ENCODE measurements at regions not wholly inside any gene's neighbourhood (a gene's known extent, or its start where the extent isn't known, plus 50 kb on each side); places are given as distances from the start of the nearest gene placed in this dataset.

DNA sequence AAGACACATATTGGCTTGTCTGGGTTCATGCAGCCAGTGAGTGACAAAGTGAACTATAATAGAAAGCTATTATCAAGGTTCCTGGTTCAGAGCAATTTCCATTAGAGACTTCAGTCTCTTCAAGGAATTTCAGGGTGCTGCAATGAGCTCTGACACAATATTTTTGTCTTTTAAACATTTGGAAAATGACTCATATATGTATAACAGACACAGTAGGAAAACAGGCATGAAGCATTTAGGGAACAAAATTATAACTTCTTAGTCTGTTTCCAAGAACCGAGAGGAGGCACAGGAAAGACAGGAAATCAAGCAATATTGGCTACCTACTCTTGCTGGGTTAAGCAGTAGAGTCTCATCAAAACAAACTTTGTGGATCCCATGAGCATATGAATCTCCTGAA lies 170.4 kb downstream of the PTPRC start:
- peaks cover 0 to 1% of the 10 kb centered on the region in 2 donors for H3K27me3 Mint-ChIP-seq
- H3K4me3 Mint-ChIP-seq = no peak overlapping the region
- intact Hi-C loops (cut with micrococcal nuclease) = no loop called here
- no peaks in the 10 kb centered on the region for H3K4me1 ChIP-seq (ENCODE audit: insufficient read depth, low read length)
- peaks cover 0 to 22% (median 15%) of the 10 kb centered on the region in 8 donors for H3K9me3 Mint-ChIP-seq
- H3K27ac ChIP-seq (ENCODE audit: low read depth, low read length) = no peak overlapping the region
- no peaks in the 10 kb centered on the region for H3K27me3 ChIP-seq (ENCODE audit: insufficient read depth, low read length)
- ChIA-PET POLR2A (ENCODE audit: partially characterized antibody) (no interaction called here), CTCF (ENCODE audit: partially characterized antibody) (no interaction called here)
- no peak for DNase-seq
- no peak overlapping the region for H3K27ac Mint-ChIP-seq
- H3K4me1 Mint-ChIP-seq = no peaks in the 10 kb centered on the region
- H3K4me3 ChIP-seq (ENCODE audit: low read length in 2 of 2) = no peak overlapping the region
- H3K36me3 Mint-ChIP-seq = peaks cover 0 to 2% of the 10 kb centered on the region in 2 donors
- H3K9me3 ChIP-seq (ENCODE audit: control insufficient read depth in 1 of 2, low read length in 2 of 2) = no peaks in the 10 kb centered on the region
- no peaks in the 10 kb centered on the region for H3K36me3 ChIP-seq (ENCODE audit: insufficient read depth, low read length)

DNA sequence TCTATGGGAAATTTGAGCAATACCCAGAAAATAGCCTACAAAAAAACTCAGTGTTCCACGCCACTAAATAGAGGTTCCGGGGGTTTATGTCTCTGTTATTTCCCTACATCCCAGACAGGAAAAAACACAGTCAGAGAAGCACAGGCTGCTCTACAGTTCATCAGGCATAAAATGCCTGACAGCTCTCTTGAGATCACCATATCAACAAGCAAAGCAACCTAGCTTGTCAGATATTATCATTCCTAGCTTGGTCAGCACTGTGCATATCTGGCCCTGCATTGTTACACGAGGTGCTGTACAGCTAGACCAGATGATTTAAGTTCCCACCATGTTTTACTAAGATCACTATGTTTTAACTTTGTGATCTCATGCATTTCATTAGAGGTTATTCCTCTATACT lies 172.6 kb downstream of the PTPRC start:
- no peaks in the 10 kb centered on the region for H3K4me1 Mint-ChIP-seq
- ChIA-PET CTCF (ENCODE audit: partially characterized antibody) (no interaction called here), POLR2A (ENCODE audit: partially characterized antibody) (no interaction called here)
- no peaks in the 10 kb centered on the region for H3K27me3 ChIP-seq (ENCODE audit: insufficient read depth, low read length)
- no peak for DNase-seq
- peaks cover 0 to 1% of the 10 kb centered on the region in 2 donors for H3K27me3 Mint-ChIP-seq
- H3K27ac Mint-ChIP-seq = no peak overlapping the region
- no peaks in the 10 kb centered on the region for H3K36me3 ChIP-seq (ENCODE audit: insufficient read depth, low read length)
- H3K27ac ChIP-seq (ENCODE audit: low read depth, low read length) = no peak overlapping the region
- no peaks in the 10 kb centered on the region for H3K9me3 ChIP-seq (ENCODE audit: control insufficient read depth in 1 of 2, low read length in 2 of 2)
- intact Hi-C loops (cut with micrococcal nuclease) = no loop called here
- no peak overlapping the region for H3K4me3 Mint-ChIP-seq
- no peak overlapping the region for H3K4me3 ChIP-seq (ENCODE audit: low read length in 2 of 2)
- H3K9me3 Mint-ChIP-seq = peaks cover 0 to 39% (median 29%) of the 10 kb centered on the region in 8 donors
- no peaks in the 10 kb centered on the region for H3K4me1 ChIP-seq (ENCODE audit: insufficient read depth, low read length)
- H3K36me3 Mint-ChIP-seq = peaks cover 0 to 2% of the 10 kb centered on the region in 2 donors

DNA sequence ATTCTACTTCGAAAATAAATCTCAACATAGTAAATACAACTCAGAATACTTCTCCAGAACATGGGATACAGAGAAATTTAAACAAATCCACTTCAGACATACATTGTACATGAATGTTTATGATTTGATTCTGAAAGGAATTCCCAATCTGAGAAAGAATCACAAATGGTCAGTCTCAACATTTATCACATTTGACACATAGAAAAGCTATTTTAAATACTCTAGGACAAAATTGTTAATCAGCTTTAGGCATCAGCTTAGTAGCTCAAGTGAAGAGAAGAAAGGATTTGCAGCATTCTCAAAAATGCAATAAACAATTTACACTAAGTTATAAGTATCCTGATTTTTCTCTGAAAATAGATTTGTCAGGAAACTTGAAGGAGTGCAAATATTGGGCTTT lies 184.8 kb downstream of the PTPRC start:
- POLR2A ChIA-PET (ENCODE audit: partially characterized antibody) = no interaction called here
- intact Hi-C loops (cut with micrococcal nuclease) = no loop called here
- Histone ChIP-seq H3K4me3 (ENCODE audit: low read length in 2 of 2) (no peak overlapping the region), H3K36me3 (ENCODE audit: insufficient read depth, low read length) (no peaks in the 10 kb centered on the region), H3K9me3 (ENCODE audit: control insufficient read depth in 1 of 2, low read length in 2 of 2) (no peaks in the 10 kb centered on the region), H3K4me1 (ENCODE audit: insufficient read depth, low read length) (no peaks in the 10 kb centered on the region), H3K27me3 (ENCODE audit: insufficient read depth, low read length) (no peaks in the 10 kb centered on the region), H3K27ac (ENCODE audit: low read depth, low read length) (no peak overlapping the region)
- no peak for DNase-seq
- Mint-ChIP-seq H3K4me3 (no peak overlapping the region), H3K27ac (no peak overlapping the region), H3K27me3 (peaks cover 0 to 2% of the 10 kb centered on the region in 2 donors), H3K36me3 (no peaks in the 10 kb centered on the region), H3K4me1 (no peaks in the 10 kb centered on the region), H3K9me3 (peaks cover 0 to 2% (median 0%) of the 10 kb centered on the region in 8 donors)
- CTCF ChIA-PET (ENCODE audit: partially characterized antibody) = no interaction called here

DNA sequence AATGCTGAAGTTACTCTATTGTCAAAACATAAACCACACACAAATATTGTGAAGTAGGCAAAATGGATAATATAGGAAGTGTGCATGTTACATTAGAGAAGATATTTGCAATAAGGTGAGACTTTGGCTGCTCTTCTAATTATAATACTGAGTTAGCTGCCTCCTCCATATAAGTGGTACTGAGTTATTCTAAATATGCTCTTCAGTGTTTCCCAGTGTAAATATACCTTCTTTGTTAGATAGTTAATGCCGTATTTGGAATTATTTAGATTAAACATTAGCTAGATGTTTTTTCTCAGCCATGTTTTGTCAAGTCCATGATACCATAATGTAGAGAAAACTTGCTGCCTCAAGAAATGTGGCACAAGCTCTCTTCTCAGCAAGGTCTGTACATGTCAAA lies 186.4 kb downstream of the PTPRC start:
- Mint-ChIP-seq H3K4me1 (no peaks in the 10 kb centered on the region), H3K27ac (no peak overlapping the region), H3K4me3 (no peak overlapping the region), H3K9me3 (no peaks in the 10 kb centered on the region), H3K27me3 (peaks cover 0 to 2% of the 10 kb centered on the region in 2 donors), H3K36me3 (no peaks in the 10 kb centered on the region)
- H3K27ac ChIP-seq (ENCODE audit: low read depth, low read length) = no peak overlapping the region
- ChIA-PET CTCF (ENCODE audit: partially characterized antibody) (interaction anchor here (1.1 kb wide), 1 partner anchor 288 kb away, joined by 3 read pairs; no protein-coding TSS in a partner anchor), POLR2A (ENCODE audit: partially characterized antibody) (no interaction called here)
- H3K9me3 ChIP-seq (ENCODE audit: control insufficient read depth in 1 of 2, low read length in 2 of 2) = no peaks in the 10 kb centered on the region
- DNase-seq = no peak
- H3K4me1 ChIP-seq (ENCODE audit: insufficient read depth, low read length) = no peaks in the 10 kb centered on the region
- no peak overlapping the region for H3K4me3 ChIP-seq (ENCODE audit: low read length in 2 of 2)
- H3K36me3 ChIP-seq (ENCODE audit: insufficient read depth, low read length) = no peaks in the 10 kb centered on the region
- H3K27me3 ChIP-seq (ENCODE audit: insufficient read depth, low read length) = no peaks in the 10 kb centered on the region
- intact Hi-C loops (cut with micrococcal nuclease) = no loop called here

DNA sequence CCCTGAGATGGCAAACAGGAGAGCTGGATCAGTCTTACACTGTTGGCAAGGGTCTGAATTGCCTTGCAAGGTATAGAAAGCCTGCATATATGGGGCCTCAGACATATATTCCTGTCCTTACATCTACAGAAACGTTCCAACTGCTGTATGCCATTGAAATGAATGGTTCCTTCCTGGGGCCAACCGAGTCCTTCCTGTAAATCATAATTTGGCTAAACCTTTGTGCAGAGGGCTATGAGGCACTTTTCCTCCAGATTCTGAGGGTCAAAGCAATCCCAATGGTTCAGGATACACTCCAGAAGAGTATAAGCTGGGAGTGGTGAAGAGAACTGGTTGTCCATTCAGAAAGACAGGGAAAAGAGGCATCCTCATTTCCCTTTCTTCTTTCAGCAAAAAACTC lies 190.5 kb downstream of the PTPRC start:
- Histone ChIP-seq H3K4me1 (ENCODE audit: insufficient read depth, low read length) (no peaks in the 10 kb centered on the region), H3K27me3 (ENCODE audit: insufficient read depth, low read length) (no peaks in the 10 kb centered on the region), H3K36me3 (ENCODE audit: insufficient read depth, low read length) (no peaks in the 10 kb centered on the region), H3K4me3 (ENCODE audit: low read length in 2 of 2) (no peak overlapping the region), H3K27ac (ENCODE audit: low read depth, low read length) (no peak overlapping the region), H3K9me3 (ENCODE audit: control insufficient read depth in 1 of 2, low read length in 2 of 2) (no peaks in the 10 kb centered on the region)
- CTCF ChIA-PET (ENCODE audit: partially characterized antibody) = no interaction called here
- no peak for DNase-seq
- H3K9me3 Mint-ChIP-seq = no peaks in the 10 kb centered on the region
- POLR2A ChIA-PET (ENCODE audit: partially characterized antibody) = no interaction called here
- H3K27me3 Mint-ChIP-seq = peaks cover 0 to 2% of the 10 kb centered on the region in 2 donors
- intact Hi-C loops (cut with micrococcal nuclease) = no loop called here
- H3K27ac Mint-ChIP-seq = no peak overlapping the region
- H3K4me3 Mint-ChIP-seq = no peak overlapping the region
- no peaks in the 10 kb centered on the region for H3K4me1 Mint-ChIP-seq
- no peaks in the 10 kb centered on the region for H3K36me3 Mint-ChIP-seq

DNA sequence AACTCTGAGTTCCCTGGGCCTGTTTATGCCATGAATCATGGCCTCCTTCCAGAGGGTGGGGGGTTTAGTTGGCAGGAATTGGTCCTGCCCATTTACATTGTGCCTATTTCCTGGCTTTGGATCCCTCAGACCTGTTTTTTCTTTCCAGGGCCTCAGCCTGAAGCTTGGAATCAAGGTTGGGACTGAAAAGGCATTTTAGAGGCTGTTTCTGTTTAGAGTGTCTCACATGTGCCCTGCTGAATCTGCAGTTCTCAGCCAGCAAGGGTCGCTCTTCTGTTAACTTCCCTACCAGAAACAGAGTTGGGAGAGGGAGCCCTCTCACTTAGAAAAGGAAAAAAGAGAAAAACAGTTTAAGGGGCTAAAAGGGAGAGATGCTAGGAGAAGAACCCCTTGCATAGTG lies 191.1 kb downstream of the PTPRC start:
- Histone ChIP-seq H3K36me3 (ENCODE audit: insufficient read depth, low read length) (no peaks in the 10 kb centered on the region), H3K9me3 (ENCODE audit: control insufficient read depth in 1 of 2, low read length in 2 of 2) (no peaks in the 10 kb centered on the region), H3K27ac (ENCODE audit: low read depth, low read length) (no peak overlapping the region), H3K4me3 (ENCODE audit: low read length in 2 of 2) (no peak overlapping the region), H3K4me1 (ENCODE audit: insufficient read depth, low read length) (no peaks in the 10 kb centered on the region), H3K27me3 (ENCODE audit: insufficient read depth, low read length) (no peaks in the 10 kb centered on the region)
- Mint-ChIP-seq H3K27me3 (no peaks in the 10 kb centered on the region), H3K27ac (no peak overlapping the region), H3K36me3 (no peaks in the 10 kb centered on the region), H3K4me3 (no peak overlapping the region), H3K9me3 (no peaks in the 10 kb centered on the region), H3K4me1 (no peaks in the 10 kb centered on the region)
- DNase-seq = peak in 1 of 5 donors; percentile 2
- ChIA-PET POLR2A (ENCODE audit: partially characterized antibody) (no interaction called here), CTCF (ENCODE audit: partially characterized antibody) (no interaction called here)
- intact Hi-C loops (cut with micrococcal nuclease) = no loop called here

DNA sequence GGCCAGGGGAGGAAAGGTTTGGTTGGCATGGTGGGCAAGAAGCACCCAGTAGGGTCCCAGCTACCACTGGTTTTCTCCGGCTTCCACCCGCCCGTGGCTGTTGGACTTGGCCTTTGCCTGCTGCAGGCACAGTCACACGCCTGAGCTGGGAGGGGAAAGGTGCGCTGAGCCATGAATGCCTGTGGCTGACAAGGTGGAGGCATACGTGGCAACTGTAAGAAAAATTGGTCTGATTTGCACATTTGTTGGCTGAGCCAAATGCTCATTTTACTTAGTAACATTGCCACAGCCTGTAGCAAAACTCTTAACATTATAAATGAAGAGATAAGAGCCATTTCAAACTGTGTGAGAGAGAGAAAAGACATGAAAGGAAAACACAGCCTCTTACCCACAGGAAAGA lies 191.6 kb downstream of the PTPRC start:
- H3K36me3 ChIP-seq (ENCODE audit: insufficient read depth, low read length) = no peaks in the 10 kb centered on the region
- Mint-ChIP-seq H3K9me3 (no peaks in the 10 kb centered on the region), H3K27me3 (no peaks in the 10 kb centered on the region), H3K27ac (no peak overlapping the region), H3K4me3 (no peak overlapping the region), H3K36me3 (no peaks in the 10 kb centered on the region), H3K4me1 (no peaks in the 10 kb centered on the region)
- DNase-seq = no peak
- intact Hi-C loops (cut with micrococcal nuclease) = no loop called here
- H3K4me3 ChIP-seq (ENCODE audit: low read length in 2 of 2) = no peak overlapping the region
- H3K9me3 ChIP-seq (ENCODE audit: control insufficient read depth in 1 of 2, low read length in 2 of 2) = no peaks in the 10 kb centered on the region
- H3K27me3 ChIP-seq (ENCODE audit: insufficient read depth, low read length) = no peaks in the 10 kb centered on the region
- POLR2A ChIA-PET (ENCODE audit: partially characterized antibody) = no interaction called here
- no peak overlapping the region for H3K27ac ChIP-seq (ENCODE audit: low read depth, low read length)
- CTCF ChIA-PET (ENCODE audit: partially characterized antibody) = no interaction called here
- H3K4me1 ChIP-seq (ENCODE audit: insufficient read depth, low read length) = no peaks in the 10 kb centered on the region
